NT2/D1 (cell line): ENCODE measurements at regions not wholly inside any gene's neighbourhood (a gene's known extent, or its start where the extent isn't known, plus 50 kb on each side); places are given as distances from the start of the nearest gene placed in this dataset.

Source experiments
- DNase-seq: peaks from one replicate; pipeline ENCODE4 v3.0.0-alpha.2; 2011; ENCODE audit warnings: low read depth, low spot score
- H3K27me3 ChIP-seq: 2 replicates; pipeline ENCODE4 v1.6.0; 2011; ENCODE audit warnings: mild to moderate bottlenecking; ENCODE audit not compliant: insufficient read length, insufficient read depth
- H3K36me3 ChIP-seq: 2 replicates; pipeline ENCODE4 v1.6.1; 2011; ENCODE audit warnings: mild to moderate bottlenecking, low read length, mixed read lengths; ENCODE audit not compliant: insufficient read depth, insufficient read length
- H3K4me1 ChIP-seq: 2 replicates; pipeline ENCODE4 v1.5.1; 2011; ENCODE audit not compliant: insufficient read depth, insufficient read length
- H3K4me3 ChIP-seq: 2 replicates; pipeline ENCODE4 v1.5.1; 2011; ENCODE audit warnings: low read depth; ENCODE audit not compliant: insufficient read length
- H3K9ac ChIP-seq: 2 replicates; pipeline ENCODE4 v1.6.0; 2011; ENCODE audit warnings: low read depth; ENCODE audit not compliant: insufficient read length
- H3K9me3 ChIP-seq: 2 replicates; pipeline ENCODE4 v1.5.1; 2011; ENCODE audit warnings: mild to moderate bottlenecking, low read length; ENCODE audit not compliant: insufficient read depth
- SUZ12 ChIP-seq: IDR thresholded peaks from 2 replicates; pipeline ENCODE4 v1.6.1; 2011; ENCODE audit not compliant: insufficient read length, insufficient read depth; ENCODE audit errors: extremely low read depth
- YY1 ChIP-seq: IDR thresholded peaks from 2 replicates; pipeline ENCODE4 v1.6.1; 2011; ENCODE audit not compliant: insufficient read length, insufficient read depth
- ZNF274 ChIP-seq: IDR thresholded peaks from 2 replicates; pipeline ENCODE4 v1.6.1; 2011; ENCODE audit warnings: mild to moderate bottlenecking, low read depth, low read length

- Histone ChIP-seq H3K9ac (no peak overlapping the region), H3K27me3 (no peaks in the 10 kb centered on the region), H3K4me1 (no peaks in the 10 kb centered on the region), H3K4me3 (no peak overlapping the region), H3K9me3 (no peaks in the 10 kb centered on the region), H3K36me3 (no peaks in the 10 kb centered on the region)
- TF ChIP-seq SUZ12, result no peak
- no peak for DNase-seq
Observed at GRCh38 chr2:140063356-140063755, 1283.2 kb upstream of the NXPH2 start.

GRCh38 chr2:140061240-140061639 is 1281.0 kb upstream of the NXPH2 start:
- Histone ChIP-seq H3K36me3 (no peaks in the 10 kb centered on the region), H3K27me3 (no peaks in the 10 kb centered on the region), H3K4me1 (no peaks in the 10 kb centered on the region), H3K9me3 (no peaks in the 10 kb centered on the region), H3K9ac (no peak overlapping the region), H3K4me3 (no peak overlapping the region)
- DNase-seq, result no peak
- no peak for TF ChIP-seq SUZ12
- TF ChIP-seq ZNF274, result no peak
- no peak for TF ChIP-seq YY1

- H3K4me1 ChIP-seq, result no peaks in the 10 kb centered on the region
- no peak for DNase-seq
- TF ChIP-seq SUZ12, result no peak
- TF ChIP-seq ZNF274, result no peak
- no peak for TF ChIP-seq YY1
- H3K4me3 ChIP-seq, result no peak overlapping the region
- H3K36me3 ChIP-seq, result no peaks in the 10 kb centered on the region
- no peaks in the 10 kb centered on the region for H3K27me3 ChIP-seq
- H3K9ac ChIP-seq, result no peak overlapping the region
- no peaks in the 10 kb centered on the region for H3K9me3 ChIP-seq
Observed at GRCh38 chr2:140057928-140058327, 1277.7 kb upstream of the NXPH2 start.

GRCh38 chr2:140041811-140042210 is 1261.6 kb upstream of the NXPH2 start:
- Histone ChIP-seq H3K4me3 (no peak overlapping the region), H3K9me3 (peaks cover 9% of the 10 kb centered on the region; the same call in 1 of the 2 replicates), H3K27me3 (no peaks in the 10 kb centered on the region), H3K4me1 (no peaks in the 10 kb centered on the region), H3K9ac (no peak overlapping the region), H3K36me3 (no peaks in the 10 kb centered on the region)
- TF ChIP-seq SUZ12 (no peak), YY1 (no peak), ZNF274 (no peak)
- no peak for DNase-seq

GRCh38 chr2:140041239-140041638 is 1261.0 kb upstream of the NXPH2 start:
- Histone ChIP-seq H3K9me3 (peaks cover 9% of the 10 kb centered on the region; the same call in 1 of the 2 replicates), H3K27me3 (no peaks in the 10 kb centered on the region), H3K9ac (no peak overlapping the region), H3K4me1 (no peaks in the 10 kb centered on the region), H3K36me3 (no peaks in the 10 kb centered on the region), H3K4me3 (no peak overlapping the region)
- TF ChIP-seq ZNF274, result no peak
- TF ChIP-seq YY1, result no peak
- no peak for DNase-seq

- H3K4me3 ChIP-seq, result no peak overlapping the region
- H3K36me3 ChIP-seq, result no peaks in the 10 kb centered on the region
- TF ChIP-seq ZNF274, result no peak
- no peak for TF ChIP-seq SUZ12
- no peak for TF ChIP-seq YY1
- DNase-seq, result no peak
- H3K27me3 ChIP-seq, result no peaks in the 10 kb centered on the region
- no peak overlapping the region for H3K9ac ChIP-seq
- peaks cover 6% of the 10 kb centered on the region; the same call in 1 of the 2 replicates for H3K9me3 ChIP-seq
- H3K4me1 ChIP-seq, result no peaks in the 10 kb centered on the region
Observed at GRCh38 chr2:140033638-140034037, 1253.4 kb upstream of the NXPH2 start.

GRCh38 chr2:140027966-140028365 is 1247.8 kb upstream of the NXPH2 start:
- no peak overlapping the region for H3K4me3 ChIP-seq
- no peaks in the 10 kb centered on the region for H3K36me3 ChIP-seq
- no peak overlapping the region for H3K9ac ChIP-seq
- no peak for TF ChIP-seq SUZ12
- no peak for TF ChIP-seq YY1
- no peak for TF ChIP-seq ZNF274
- no peaks in the 10 kb centered on the region for H3K9me3 ChIP-seq
- no peak for DNase-seq
- H3K4me1 ChIP-seq, result no peaks in the 10 kb centered on the region
- no peaks in the 10 kb centered on the region for H3K27me3 ChIP-seq

GRCh38 chr2:140027320-140027719 is 1247.1 kb upstream of the NXPH2 start:
- TF ChIP-seq SUZ12, result no peak
- Histone ChIP-seq H3K36me3 (no peaks in the 10 kb centered on the region), H3K4me1 (no peaks in the 10 kb centered on the region), H3K27me3 (no peaks in the 10 kb centered on the region), H3K9ac (no peak overlapping the region), H3K9me3 (no peaks in the 10 kb centered on the region), H3K4me3 (no peak overlapping the region)
- DNase-seq, result no peak
